HUES48 (cell line): ENCODE measurements at regions not wholly inside any gene's neighbourhood (a gene's known extent, or its start where the extent isn't known, plus 50 kb on each side); places are given as distances from the start of the nearest gene placed in this dataset.
"Not testable (repeated sequence)": the region's sequence is repeated elsewhere in the genome, so short reads cannot be mapped to it uniquely, and the experiment has no call there.

ENCODE experiments used
- H3K27ac ChIP-seq: one replicate; pipeline ENCODE4 v1.7.0; 2013; ENCODE audit warnings: low read depth, low read length, inconsistent platforms
- H3K27me3 ChIP-seq: 2 replicates; pipeline ENCODE4 v1.6.1; 2013; ENCODE audit warnings: mild to moderate bottlenecking, low read length; ENCODE audit not compliant: control insufficient read depth, insufficient read depth
- H3K36me3 ChIP-seq: 2 replicates; pipeline ENCODE4 v1.6.1; 2013; ENCODE audit warnings: low read length; ENCODE audit not compliant: control insufficient read depth, insufficient read depth
- H3K4me1 ChIP-seq: 2 replicates; pipeline ENCODE4 v1.6.1; 2013; ENCODE audit warnings: mild to moderate bottlenecking, low read length; ENCODE audit not compliant: control insufficient read depth, insufficient read depth
- H3K4me3 ChIP-seq: 2 replicates; pipeline ENCODE4 v1.5.1; 2013; ENCODE audit warnings: mild to moderate bottlenecking, low read depth, low read length
- H3K9ac ChIP-seq: 2 replicates; pipeline ENCODE4 v1.6.1; 2013; ENCODE audit warnings: mild to moderate bottlenecking, low read depth, low read length, moderate library complexity
- H3K9me3 ChIP-seq: 2 replicates; pipeline ENCODE4 v1.6.1; 2013; ENCODE audit warnings: low read length; ENCODE audit not compliant: control insufficient read depth, insufficient read depth

DNA sequence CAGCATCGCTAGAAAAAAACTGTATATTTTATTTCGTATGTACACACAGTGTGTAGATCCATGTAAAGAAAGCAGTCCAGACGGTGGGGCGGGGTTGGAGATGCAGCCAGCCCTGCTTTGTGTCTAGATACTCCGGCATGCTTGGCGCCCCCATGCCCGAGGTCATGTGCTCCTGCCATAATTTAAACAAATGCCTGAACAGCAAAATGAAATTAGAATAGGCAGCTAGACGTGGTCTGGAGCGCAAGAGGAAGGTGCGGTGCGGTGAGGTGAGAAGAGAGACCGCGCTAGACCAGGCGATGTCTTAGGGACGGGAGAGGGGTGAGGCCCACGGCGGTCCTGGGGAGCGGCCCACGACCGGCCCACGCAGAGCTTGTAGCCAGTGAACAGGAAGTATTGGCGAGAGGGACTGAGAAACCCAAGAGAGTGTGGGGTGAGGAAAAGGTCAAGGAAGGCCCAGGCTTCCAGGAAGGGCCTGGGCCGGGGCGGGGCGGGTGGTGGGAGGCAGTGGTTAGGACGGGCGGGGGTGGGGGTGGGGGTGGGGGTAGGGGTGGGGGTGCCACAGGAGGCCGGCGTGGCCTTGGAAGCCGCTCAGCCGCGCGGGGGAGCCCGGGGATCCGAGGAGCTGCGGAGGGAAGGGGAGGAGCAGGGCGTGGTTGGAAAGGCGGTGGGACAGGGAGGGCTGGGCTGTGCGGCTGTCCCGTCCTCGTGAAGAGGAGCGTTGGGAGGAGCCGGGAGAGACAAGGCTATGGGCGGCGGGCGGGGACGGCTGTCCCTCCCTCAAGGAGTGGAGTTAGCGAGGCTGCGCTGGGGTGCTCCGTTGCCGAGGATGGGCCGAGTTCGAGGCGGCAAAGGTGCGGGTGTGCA, 254.7 kb upstream of the SGCG start:
- 0 out of 2 replicates have a peak, but pooled peaks cover 9% of the 10 kb centered on the region for H3K27me3 ChIP-seq
- H3K27ac ChIP-seq = no peak overlapping the region
- H3K36me3 ChIP-seq = no peaks in the 10 kb centered on the region
- no peaks in the 10 kb centered on the region for H3K9me3 ChIP-seq
- H3K4me1 ChIP-seq = no peaks in the 10 kb centered on the region; the same call in 1 of the 2 replicates
- peak overlapping the region; percentile 61 for H3K4me3 ChIP-seq
- peak overlapping the region; percentile 12; the same call in 1 of the 2 replicates for H3K9ac ChIP-seq

DNA sequence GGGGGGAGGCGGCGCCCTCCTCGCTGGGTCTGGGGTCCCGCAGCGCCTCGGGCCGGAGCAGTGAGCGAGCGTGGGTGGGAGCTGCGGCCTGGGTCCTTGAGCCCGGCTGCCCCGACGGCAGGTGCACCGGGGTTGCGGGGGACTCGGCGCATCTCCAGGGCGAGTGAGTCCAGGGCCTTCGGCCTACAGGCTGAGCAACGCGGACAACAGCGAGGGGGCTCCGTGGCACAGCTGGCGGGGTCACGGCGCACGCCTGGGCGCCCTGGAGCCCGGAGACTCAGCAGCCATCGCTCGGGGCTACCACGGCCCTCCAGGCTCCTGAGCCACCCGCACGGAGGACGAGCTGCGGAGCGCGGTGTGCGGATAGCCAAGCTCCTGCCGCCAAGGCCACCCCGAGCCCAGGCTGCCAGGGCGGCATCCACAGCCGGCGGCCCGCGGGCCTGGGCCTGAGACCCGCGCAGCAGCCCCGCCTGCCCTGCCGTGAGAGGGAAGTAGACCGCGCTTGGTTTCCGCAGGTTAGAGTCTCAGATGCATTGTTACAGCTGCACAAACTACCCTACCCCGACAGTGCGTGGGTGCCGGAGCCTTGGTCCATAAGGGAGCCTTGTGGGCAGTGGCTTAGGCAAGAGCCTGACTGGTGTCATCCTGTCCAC, 253.9 kb upstream of the SGCG start:
- 0 out of 2 replicates have a peak, but pooled peaks cover 9% of the 10 kb centered on the region for H3K27me3 ChIP-seq
- H3K36me3 ChIP-seq = no peaks in the 10 kb centered on the region
- peak overlapping the region; percentile 61 for H3K4me3 ChIP-seq
- H3K9ac ChIP-seq = peak overlapping the region; percentile 12; the same call in 1 of the 2 replicates
- H3K9me3 ChIP-seq = no peaks in the 10 kb centered on the region
- H3K27ac ChIP-seq = no peak overlapping the region
- H3K4me1 ChIP-seq = no peaks in the 10 kb centered on the region; the same call in 1 of the 2 replicates

DNA sequence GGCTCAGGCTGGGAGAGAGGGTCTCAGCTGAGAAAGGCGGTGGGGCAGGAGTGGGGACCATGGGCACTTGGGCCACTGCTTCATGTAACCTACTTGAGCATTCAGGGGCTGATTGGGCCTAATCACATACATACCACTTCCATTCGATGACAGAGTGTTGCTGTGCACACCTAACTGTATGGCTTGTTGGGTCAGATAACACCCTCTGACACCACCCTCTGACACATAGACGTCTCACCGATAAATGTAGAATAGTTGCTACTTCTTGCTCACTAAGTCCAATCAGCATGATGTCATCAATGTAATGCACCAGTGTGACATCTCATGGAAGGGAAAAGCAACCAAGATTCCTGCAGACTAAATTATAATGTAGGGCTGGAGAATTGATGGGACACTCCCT, 252.9 kb upstream of the SGCG start:
- H3K9me3 ChIP-seq, H3K36me3 ChIP-seq, H3K4me1 ChIP-seq, H3K9ac ChIP-seq, H3K27ac ChIP-seq, H3K4me3 ChIP-seq, H3K27me3 ChIP-seq: not testable (repeated sequence)

DNA sequence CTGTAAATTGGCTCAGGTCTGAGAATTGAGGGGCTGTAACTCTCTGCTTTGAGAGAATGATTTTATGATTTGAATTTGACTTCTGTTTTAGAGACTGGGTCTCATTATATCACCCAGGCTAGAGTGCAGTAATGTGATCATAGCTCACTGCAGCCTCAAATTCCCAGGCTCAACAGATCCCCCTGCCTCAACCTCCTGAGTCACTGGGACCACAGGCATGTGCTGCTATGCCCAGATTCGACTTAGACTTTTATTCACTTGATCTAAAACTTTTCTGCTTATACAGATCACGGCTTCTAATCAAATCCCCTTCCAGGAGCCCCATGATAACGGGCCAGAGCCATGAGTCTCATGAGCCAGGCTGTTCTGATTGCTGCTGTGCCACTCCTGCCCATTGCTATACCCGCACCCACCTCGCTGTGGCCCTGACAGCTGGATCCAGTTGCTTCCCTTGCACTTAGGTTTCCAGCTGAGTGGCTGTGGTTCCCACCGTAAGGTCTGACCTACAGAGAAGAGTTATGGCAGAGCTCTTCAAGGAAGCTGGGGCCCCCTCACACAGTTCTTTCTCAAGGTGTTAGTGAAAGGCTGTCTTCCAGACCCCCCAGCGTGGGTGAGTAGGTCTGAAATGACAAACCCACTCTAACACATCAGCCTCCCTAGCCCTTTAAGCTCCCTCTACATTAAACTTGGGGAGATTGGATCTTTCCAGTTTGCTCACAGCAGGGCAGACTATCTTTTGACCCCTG, 251.2 kb upstream of the SGCG start:
- H3K4me1 ChIP-seq = no peaks in the 10 kb centered on the region; the same call in 1 of the 2 replicates
- no peak overlapping the region for H3K27ac ChIP-seq
- H3K4me3 ChIP-seq = no peak overlapping the region
- 0 out of 2 replicates have a peak, but pooled peaks cover 9% of the 10 kb centered on the region for H3K27me3 ChIP-seq
- H3K9ac ChIP-seq = no peak overlapping the region
- no peaks in the 10 kb centered on the region for H3K36me3 ChIP-seq
- no peaks in the 10 kb centered on the region for H3K9me3 ChIP-seq

DNA sequence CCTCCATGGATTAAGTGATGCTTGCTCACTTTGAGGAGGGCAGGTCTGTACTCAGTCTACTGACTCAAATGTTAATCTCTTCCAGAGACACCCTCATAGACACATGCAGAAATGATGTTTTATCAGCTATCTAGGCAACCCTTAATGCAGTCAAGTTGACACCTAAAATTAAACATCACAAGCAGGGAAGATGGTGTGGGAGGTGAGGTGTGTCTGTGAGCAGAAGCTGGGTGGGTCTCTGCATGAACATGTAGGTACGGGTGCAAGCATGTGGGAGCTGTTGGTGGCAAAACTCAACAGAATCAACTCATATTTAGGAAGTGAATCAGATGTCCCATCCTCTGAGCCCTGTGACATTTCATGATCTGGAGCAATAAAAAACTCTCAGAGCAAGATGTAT, 249.2 kb upstream of the SGCG start:
- H3K4me3 ChIP-seq = no peak overlapping the region
- H3K27me3 ChIP-seq = 0 out of 2 replicates have a peak, but pooled peaks cover 9% of the 10 kb centered on the region
- no peaks in the 10 kb centered on the region for H3K4me1 ChIP-seq
- no peaks in the 10 kb centered on the region for H3K36me3 ChIP-seq
- H3K9me3 ChIP-seq = no peaks in the 10 kb centered on the region
- H3K9ac ChIP-seq = no peak overlapping the region
- no peak overlapping the region for H3K27ac ChIP-seq

DNA sequence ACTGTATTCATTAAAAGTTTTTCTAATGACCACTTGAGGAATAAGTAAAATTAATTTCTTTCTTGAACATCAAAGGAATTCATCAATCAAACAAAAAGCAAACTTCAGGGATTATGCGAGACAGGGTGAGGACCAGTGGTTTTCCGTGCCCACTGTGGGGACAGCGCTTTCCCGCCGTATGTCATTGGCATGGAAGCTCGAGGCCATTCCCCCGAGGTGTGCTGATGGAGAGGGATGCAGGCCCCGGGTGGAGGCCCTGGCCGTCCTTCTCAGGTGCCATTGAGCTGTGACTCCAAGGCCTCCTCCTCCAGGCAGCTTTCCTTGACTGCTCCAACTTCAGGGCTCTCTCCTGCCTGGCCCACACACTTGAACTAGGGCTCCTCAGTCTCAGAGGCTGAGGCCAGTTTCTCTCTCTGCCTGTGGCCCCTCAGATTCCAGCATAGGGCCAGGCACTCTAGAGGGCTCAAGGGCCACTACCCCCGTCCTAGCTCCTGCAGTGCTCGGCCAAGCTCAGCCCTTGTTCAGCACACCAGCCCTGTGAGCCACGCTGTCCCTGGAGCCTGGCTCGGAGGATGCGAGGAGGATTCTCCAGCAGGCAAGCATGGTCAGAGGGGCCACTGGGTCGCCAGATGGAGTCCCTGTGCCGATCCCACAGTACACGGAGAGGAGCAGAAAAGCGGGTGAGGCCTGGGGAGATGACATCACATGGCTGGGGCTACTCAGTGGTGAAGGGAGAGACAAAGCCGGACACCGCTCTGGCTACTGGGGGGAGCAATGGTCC, 248.0 kb upstream of the SGCG start:
- H3K9me3 ChIP-seq, H3K4me1 ChIP-seq, H3K4me3 ChIP-seq, H3K36me3 ChIP-seq, H3K27me3 ChIP-seq, H3K9ac ChIP-seq, H3K27ac ChIP-seq: not testable (repeated sequence)

DNA sequence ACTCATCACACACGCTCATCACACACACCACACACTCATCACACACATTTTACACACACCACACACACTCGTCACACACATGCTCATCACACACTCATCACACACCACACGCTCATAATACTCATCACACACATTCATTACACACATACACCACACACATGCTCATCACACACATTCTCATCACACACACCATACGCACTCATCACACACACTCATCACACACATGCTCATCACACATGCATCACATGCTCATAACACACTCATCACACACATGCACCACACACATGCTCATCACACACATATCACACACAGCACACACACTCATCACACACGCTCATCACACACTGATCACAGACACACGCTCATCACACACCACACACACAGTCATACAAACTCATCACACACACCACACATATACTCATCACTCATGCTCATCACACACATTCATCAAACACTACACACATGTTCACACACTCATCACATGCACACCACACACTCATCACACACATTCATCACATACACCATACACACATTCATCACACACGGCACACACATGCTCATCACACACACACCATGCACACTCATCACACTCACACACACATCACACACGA, 247.1 kb upstream of the SGCG start:
- no peak overlapping the region for H3K9ac ChIP-seq

DNA sequence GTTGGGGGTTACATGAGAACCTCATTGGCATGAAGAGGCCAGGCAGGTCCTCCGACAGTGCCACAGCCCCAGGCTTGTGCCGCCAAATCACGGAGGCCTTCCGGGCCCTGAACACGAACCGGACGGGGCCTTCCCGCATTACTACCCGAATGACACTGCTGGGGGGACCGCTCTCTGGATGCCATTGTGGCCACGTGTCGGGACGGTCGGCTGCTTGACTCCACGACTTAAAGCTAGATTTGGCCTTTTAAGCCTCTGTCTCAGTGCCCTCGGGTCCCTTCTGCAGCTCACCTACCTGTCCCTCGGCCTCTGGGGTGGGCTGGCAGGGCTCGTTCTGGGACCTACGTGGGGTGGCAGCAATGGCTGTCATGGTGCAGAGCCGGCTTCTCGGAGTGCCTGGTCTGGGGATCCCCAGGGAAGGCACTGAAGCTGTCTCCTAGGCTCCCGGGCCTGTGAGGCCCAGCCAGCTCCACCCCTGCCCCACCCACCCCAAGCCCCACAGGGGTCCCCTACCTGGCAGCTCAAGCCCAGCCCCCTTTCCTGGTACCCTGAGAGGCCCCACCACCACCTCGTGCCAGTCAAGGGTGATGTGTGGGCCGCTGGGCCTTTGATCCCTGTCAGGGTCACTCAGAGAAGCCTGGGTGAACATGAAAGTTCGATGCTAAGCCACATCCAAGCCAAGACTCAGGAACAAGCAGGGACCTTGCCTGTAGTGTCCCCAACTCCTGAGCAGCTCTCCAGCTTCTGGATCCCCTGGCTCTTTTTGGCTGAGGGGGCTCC, 245.8 kb upstream of the SGCG start:
- Histone ChIP-seq H3K4me3 (no peak overlapping the region), H3K4me1 (no peaks in the 10 kb centered on the region), H3K27ac (no peak overlapping the region), H3K9me3 (no peaks in the 10 kb centered on the region), H3K27me3 (no peaks in the 10 kb centered on the region), H3K9ac (no peak overlapping the region), H3K36me3 (no peaks in the 10 kb centered on the region)

More for the DNA sequence above, 247.1 kb upstream of the SGCG start:
- H3K27me3 ChIP-seq = no peaks in the 10 kb centered on the region
- no peaks in the 10 kb centered on the region for H3K36me3 ChIP-seq
- H3K9me3 ChIP-seq = no peaks in the 10 kb centered on the region
- H3K4me1 ChIP-seq = no peaks in the 10 kb centered on the region
- H3K27ac ChIP-seq = no peak overlapping the region
- no peak overlapping the region for H3K4me3 ChIP-seq

DNA sequence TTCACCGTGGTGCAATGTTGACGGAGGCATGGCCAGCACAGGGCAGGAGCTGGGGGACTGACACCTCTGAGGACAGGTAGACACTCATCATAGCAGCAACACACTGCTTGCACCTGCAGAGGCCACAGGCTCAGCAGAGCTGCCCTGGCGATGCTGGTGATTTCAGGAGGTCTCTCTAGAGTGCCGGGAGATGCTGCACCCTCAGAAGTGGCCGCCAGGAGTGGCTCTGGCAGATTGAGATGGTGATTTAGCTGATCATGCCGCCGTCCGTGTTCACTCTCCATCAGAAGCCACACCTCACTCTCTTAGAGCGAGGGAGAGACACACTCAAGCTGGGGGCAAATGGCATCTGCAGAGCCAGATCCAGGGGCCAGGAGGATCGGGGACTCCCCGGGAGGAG, 244.6 kb upstream of the SGCG start:
- Histone ChIP-seq H3K4me1 (no peaks in the 10 kb centered on the region), H3K36me3 (no peaks in the 10 kb centered on the region), H3K27ac (no peak overlapping the region), H3K4me3 (no peak overlapping the region), H3K9me3 (no peaks in the 10 kb centered on the region), H3K27me3 (no peaks in the 10 kb centered on the region), H3K9ac (no peak overlapping the region)
